Left cardiac atrium (tissue), 4 donors: ENCODE measurements at regions not wholly inside any gene's neighbourhood (a gene's known extent, or its start where the extent isn't known, plus 50 kb on each side); places are given as distances from the start of the nearest gene placed in this dataset.
"Not testable (repeated sequence)": the region's sequence is repeated elsewhere in the genome, so short reads cannot be mapped to it uniquely, and the experiment has no call there.

Source experiments
- ATAC-seq, 2 donors: fragments of 200-7000 bp; cut with Tn5 transposase; one replicate each; pipeline ENCODE4 v1.9.1; 2020; ENCODE audit warnings: mild to moderate bottlenecking in 2 of 2, moderate library complexity in 2 of 2
- DNase-seq: peaks from one replicate; pipeline ENCODE4 v3.0.0-alpha.2; 2020
- intact Hi-C, 2 donors: fragments of 100-400 bp; cut with DNase I; formaldehyde crosslinking; loops; one replicate each; pipeline versions ENCODE4 v1.14.1 to v1.15.1; 2022 to 2023
- donor health status: DM: no; HTN: yes; CAD: no.
- donor health status: DM: no; HTN: yes; CAD: no; lungs with severe emphysema.
- donor health status: DM: yes; HTN: yes; CAD: no.
- donor health status: Dilated cardiomyopathy.

DNA sequence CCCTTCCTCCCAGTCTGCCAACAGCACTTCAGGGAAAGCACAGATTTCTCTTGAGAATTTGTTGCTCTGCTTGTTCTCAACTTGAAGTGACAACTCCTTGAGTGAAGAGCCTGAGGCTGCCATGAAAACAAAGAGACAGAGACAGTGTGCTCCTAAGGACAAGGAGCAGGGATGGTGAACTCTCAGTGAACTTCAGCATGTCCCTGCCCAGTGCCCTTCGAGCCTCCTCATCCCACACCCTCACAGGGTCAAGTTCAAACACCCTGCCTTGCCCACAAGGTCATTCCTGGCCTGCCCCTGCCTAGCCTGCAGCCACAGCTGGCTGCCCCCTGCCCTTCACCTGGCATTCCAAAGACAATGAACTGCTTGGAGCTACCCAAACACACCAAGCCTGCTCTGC, 343.5 kb upstream of the KLHL29 start:
- intact Hi-C loops, result no loop called here
- no peak for DNase-seq
- no peak for ATAC-seq

- DNase-seq, result peak; percentile 48
- ATAC-seq, result peak; percentile 30 to 92
- intact Hi-C loops, result no loop called here
These were observed 342.6 kb upstream of the KLHL29 start for GRCh38 chr2:23042216-23042906.

DNA sequence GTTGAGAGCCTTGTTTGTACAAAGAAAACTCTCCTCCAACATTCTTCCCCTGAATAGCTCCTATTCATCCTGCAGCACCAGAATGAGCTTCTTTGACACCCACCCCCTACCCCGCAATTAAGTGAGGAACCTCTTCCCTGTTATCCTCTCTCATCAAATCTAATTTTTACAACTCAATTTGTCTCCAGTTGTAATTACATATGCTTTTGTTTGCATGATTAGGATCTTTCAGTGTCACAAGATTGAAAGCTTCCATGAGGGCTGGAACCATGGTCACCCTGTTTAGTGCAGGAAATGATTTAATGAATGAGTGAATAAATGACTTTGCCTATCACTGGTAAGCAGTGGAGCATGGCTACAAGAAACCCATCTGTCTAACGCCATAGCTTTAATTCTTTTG, 334.6 kb upstream of the KLHL29 start:
- intact Hi-C loops, result no loop called here
- DNase-seq, result no peak
- no peak for ATAC-seq

- no peak for ATAC-seq
- DNase-seq, result no peak
- intact Hi-C loops, result no loop called here
These were observed 331.4 kb upstream of the KLHL29 start for GRCh38 chr2:23053601-23054000.

DNA sequence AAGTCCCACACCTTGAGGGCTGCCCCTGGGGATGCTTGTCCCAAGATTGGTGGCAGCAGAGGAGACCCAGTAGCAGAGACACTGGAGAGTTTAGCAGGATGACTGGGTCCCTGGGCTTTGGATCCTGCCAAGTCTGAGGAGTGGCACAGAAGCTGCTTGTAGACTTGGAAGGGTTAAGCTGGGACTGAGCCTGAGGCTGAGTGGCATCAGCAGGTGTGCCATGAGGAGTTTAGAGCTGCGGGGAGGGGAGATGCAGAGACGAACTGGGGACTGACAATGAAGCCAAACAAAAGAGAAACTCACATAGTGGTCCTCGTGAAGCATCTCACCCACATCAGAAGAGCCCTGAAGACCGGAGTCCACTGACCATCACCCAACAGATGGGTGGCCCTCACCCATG, 329.7 kb upstream of the KLHL29 start:
- DNase-seq (no peak), ATAC-seq (no peak)
- intact Hi-C loops, result no loop called here

DNA sequence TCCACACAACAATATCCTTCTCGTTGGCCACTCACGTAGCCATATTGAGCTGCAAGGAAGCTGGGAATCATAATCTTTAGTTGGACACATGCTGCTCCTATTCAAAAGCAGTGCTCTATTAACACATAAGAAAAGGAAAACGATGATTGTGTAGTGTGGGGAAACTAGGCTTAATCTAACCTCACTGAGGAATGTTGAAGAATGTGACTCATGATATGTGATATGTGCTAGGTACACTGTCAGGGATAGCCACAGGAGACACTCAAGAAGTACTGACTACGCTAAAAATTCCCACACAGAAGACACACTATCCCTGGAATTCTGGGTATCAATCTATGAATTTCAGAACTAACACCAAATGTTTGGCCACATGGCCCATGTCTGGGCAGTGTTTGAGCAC, 328.1 kb upstream of the KLHL29 start:
- ATAC-seq, DNase-seq, intact Hi-C loops: not testable (repeated sequence)

GRCh38 chr2:23058435-23058834, 326.5 kb upstream of the KLHL29 start:
- DNase-seq (no peak), ATAC-seq (no peak)
- intact Hi-C loops, result no loop called here

DNA sequence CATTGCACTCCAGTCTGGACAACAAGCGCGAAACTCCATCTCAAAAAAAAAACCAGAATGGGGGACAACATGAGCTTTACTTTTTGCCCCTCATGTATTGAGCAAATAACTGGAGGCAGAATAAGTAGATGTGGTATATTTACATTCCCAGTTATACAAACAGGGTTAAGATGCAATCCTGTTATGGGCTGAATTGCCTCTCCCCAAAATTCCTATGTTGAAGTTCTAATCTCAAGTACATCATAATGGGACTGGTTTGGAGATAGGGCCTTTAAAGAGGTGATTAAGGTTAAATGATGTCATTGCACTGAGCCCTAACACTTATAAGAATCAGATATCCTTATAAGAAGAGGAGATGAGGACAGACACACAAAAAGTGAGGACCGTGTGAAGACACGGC, 319.8 kb upstream of the KLHL29 start:
- ATAC-seq (no peak), DNase-seq (no peak)
- intact Hi-C loops, result no loop called here

GRCh38 chr2:23065936-23066335, 319.0 kb upstream of the KLHL29 start:
- DNase-seq (no peak), ATAC-seq (no peak)
- intact Hi-C loops, result no loop called here

GRCh38 chr2:23066686-23067085, 318.3 kb upstream of the KLHL29 start:
- intact Hi-C loops, result no loop called here

GRCh38 chr2:23069156-23069555, 315.8 kb upstream of the KLHL29 start:
- no peak for ATAC-seq
- intact Hi-C loops, result no loop called here
- no peak for DNase-seq

More at GRCh38 chr2:23066686-23067085, 318.3 kb upstream of the KLHL29 start:
- ATAC-seq (no peak), DNase-seq (no peak)

DNA sequence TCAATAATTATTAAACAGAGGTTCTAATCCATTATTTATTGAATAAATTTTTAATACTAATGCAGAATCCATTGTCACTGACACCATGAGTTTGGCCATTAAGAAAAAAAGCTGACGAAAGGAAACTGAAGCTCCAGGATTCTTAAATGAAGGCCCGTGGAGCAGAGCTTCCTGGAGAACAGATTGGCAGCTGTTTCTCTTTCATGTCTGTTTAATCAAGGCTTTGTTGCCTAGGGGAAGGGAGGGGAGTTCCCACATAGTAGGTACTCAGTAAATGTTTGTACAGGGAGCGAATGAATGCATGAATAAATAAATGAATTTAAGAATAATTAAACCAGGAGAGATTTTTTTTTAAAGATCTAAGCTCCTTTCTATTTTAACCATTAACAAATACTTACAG, 315.1 kb upstream of the KLHL29 start:
- peak in 1 of 2 donors; percentile 26 for ATAC-seq
- no peak for DNase-seq

DNA sequence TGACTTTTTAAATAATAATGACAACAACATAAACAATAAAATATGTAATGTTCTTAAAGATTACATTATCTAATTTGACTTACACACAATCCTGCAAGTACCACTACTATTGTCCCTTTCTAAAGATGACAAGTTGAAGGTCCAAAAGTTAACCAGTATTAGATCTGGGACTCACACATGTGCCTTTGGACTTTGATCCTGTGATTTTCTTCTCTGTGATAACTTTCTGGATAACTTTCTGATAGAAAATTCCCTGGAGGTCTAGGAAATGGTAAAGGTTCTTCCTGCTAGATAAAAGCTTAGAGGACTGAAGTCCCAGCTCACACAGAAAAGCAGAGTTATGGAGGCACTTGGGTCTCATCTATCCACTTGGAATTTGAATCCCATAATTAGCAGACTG, 311.9 kb upstream of the KLHL29 start:
- intact Hi-C loops, result no loop called here
- ATAC-seq (no peak), DNase-seq (no peak)

More for the DNA sequence above, 315.1 kb upstream of the KLHL29 start:
- intact Hi-C loops, result no loop called here

GRCh38 chr2:23073671-23074070, 311.3 kb upstream of the KLHL29 start:
- ATAC-seq (no peak), DNase-seq (no peak)
- intact Hi-C loops, result no loop called here

DNA sequence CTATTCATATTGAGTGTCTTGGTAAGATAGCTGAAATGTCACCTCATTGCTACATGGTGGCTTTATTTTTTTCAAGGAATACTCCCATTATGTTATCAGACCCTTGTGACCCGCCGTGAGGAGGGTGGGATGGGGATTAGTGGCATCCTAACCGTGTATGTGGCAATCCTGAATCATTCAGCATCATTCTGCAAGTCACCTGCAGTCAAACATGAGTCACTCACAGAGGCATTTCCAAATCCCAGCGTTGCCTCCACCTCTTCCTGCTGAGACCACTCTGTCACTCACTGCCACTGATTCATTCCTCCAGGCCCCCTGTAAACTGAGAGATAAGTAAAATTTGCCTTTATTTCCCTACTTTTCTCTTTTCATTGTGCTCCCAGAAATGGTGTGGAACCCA, 307.4 kb upstream of the KLHL29 start:
- ATAC-seq (no peak), DNase-seq (no peak)
- intact Hi-C loops, result no loop called here

- no peak for DNase-seq
- intact Hi-C loops, result no loop called here
- no peak for ATAC-seq
These were observed 306.1 kb upstream of the KLHL29 start for GRCh38 chr2:23078784-23079434.

- ATAC-seq, result no peak
- DNase-seq, result no peak
- intact Hi-C loops, result no loop called here
These were observed 301.0 kb upstream of the KLHL29 start for GRCh38 chr2:23083966-23084365.

- ATAC-seq, result no peak
- intact Hi-C loops, result no loop called here
- no peak for DNase-seq
These were observed 294.0 kb upstream of the KLHL29 start for GRCh38 chr2:23091019-23091418.

DNA sequence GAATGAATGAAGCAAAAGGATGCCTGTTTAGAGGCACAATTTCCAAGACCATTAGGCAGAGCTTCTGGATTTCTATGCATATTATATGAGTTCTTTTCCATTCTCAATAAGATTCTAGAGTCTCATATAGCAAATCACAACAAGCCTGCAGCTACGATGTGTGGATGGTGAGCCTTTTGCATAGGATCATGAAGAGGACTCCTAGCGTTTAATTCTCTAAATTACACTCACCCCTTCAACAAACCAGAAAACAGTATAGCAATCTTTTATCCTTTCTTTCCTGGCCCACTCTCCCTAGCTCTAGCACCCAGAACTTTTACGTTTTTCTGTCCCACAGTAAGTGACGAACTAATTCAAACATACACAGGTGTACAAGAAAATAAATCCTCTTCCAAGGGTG, 293.1 kb upstream of the KLHL29 start:
- intact Hi-C loops, result no loop called here
- DNase-seq (no peak), ATAC-seq (no peak)

GRCh38 chr2:23092831-23093230, 292.1 kb upstream of the KLHL29 start:
- DNase-seq, result no peak
- intact Hi-C loops, result no loop called here
- ATAC-seq, result no peak

GRCh38 chr2:23093513-23093912, 291.5 kb upstream of the KLHL29 start:
- ATAC-seq (no peak), DNase-seq (no peak)
- intact Hi-C loops, result no loop called here
